ENCODE measurements at regions not wholly inside any gene's neighbourhood (a gene's known extent, or its start where the extent isn't known, plus 50 kb on each side); places are given as distances from the start of the nearest gene placed in this dataset.
A peak's percentile ranks its signal among the peaks of the same experiment; 100 is the strongest.

DNA sequence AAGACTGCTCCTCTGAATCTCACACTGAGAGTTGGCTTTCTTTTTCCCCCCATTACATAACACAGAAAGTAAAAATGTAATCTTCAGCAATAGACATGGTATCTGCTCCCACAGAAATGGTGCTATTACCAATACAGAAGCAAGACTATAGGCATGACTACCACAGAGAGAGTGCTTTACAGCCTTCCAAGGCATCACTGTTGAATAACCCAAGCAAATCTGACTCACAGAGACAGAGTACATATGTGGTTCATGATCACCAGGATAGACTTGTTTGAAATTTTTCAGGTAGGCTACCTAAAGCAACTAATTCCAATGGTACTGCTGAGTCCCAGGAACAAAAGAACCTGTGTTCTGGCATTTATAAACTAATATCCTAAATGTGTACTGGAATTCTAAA lies 1373.4 kb upstream of the C9orf72 start:
- H3K27ac ChIP-seq: no peak overlapping the region
- CTCF ChIA-PET: no interaction called here
- no peak for DNase-seq (ENCODE audit: low spot score)
- TF ChIP-seq, protein P1, sequence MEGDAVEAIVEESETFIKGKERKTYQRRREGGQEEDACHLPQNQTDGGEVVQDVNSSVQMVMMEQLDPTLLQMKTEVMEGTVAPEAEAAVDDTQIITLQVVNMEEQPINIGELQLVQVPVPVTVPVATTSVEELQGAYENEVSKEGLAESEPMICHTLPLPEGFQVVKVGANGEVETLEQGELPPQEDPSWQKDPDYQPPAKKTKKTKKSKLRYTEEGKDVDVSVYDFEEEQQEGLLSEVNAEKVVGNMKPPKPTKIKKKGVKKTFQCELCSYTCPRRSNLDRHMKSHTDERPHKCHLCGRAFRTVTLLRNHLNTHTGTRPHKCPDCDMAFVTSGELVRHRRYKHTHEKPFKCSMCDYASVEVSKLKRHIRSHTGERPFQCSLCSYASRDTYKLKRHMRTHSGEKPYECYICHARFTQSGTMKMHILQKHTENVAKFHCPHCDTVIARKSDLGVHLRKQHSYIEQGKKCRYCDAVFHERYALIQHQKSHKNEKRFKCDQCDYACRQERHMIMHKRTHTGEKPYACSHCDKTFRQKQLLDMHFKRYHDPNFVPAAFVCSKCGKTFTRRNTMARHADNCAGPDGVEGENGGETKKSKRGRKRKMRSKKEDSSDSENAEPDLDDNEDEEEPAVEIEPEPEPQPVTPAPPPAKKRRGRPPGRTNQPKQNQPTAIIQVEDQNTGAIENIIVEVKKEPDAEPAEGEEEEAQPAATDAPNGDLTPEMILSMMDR (conservative IDR thresholded peaks at IDR 0.05; ENCODE audit: low read depth): no peak
- POLR2A ChIA-PET (ENCODE audit: low non-redundant PET): no interaction called here

- no peak for DNase-seq (ENCODE audit: low spot score)
- ChIA-PET CTCF (interaction anchor here (0.5 to 0.6 kb wide), 2 partner anchors 253 to 695 kb away, joined by 3 to 5 read pairs; no protein-coding TSS in a partner anchor), POLR2A (ENCODE audit: low non-redundant PET) (no interaction called here)
- H3K27ac ChIP-seq: no peak overlapping the region
- TF ChIP-seq, protein P1 (conservative IDR thresholded peaks at IDR 0.05; ENCODE audit: low read depth): peak; percentile 27; the same call in 1 of the 2 replicates
Measured at GRCh38 chr9:28951945-28952344, 1378.7 kb upstream of the C9orf72 start.

- POLR2A ChIA-PET (ENCODE audit: low non-redundant PET): no interaction called here
- no peak overlapping the region for H3K27ac ChIP-seq
- DNase-seq (ENCODE audit: low spot score): no peak
- TF ChIP-seq, protein P1 (conservative IDR thresholded peaks at IDR 0.05; ENCODE audit: low read depth): no peak
- CTCF ChIA-PET: interaction anchor here (0.6 kb wide), 1 partner anchor 28 kb away, joined by 3 read pairs; no protein-coding TSS in a partner anchor
Measured at GRCh38 chr9:28956116-28956880, 1383.0 kb upstream of the C9orf72 start.

GRCh38 chr9:28960602-28961001 lies 1387.3 kb upstream of the C9orf72 start:
- no peak overlapping the region for H3K27ac ChIP-seq
- DNase-seq (ENCODE audit: low spot score): no peak
- CTCF ChIA-PET: no interaction called here
- TF ChIP-seq, protein P1 (conservative IDR thresholded peaks at IDR 0.05; ENCODE audit: low read depth): no peak
- POLR2A ChIA-PET (ENCODE audit: low non-redundant PET): no interaction called here

- no peak for DNase-seq (ENCODE audit: low spot score)
- no peak overlapping the region for H3K27ac ChIP-seq
- CTCF ChIA-PET: interaction anchor here (0.6 kb wide), 1 partner anchor 87 kb away, joined by 3 read pairs; no protein-coding TSS in a partner anchor
- POLR2A ChIA-PET (ENCODE audit: low non-redundant PET): no interaction called here
- TF ChIP-seq, protein P1 (conservative IDR thresholded peaks at IDR 0.05; ENCODE audit: low read depth): no peak
Measured at GRCh38 chr9:28961623-28962022, 1388.3 kb upstream of the C9orf72 start.

DNA sequence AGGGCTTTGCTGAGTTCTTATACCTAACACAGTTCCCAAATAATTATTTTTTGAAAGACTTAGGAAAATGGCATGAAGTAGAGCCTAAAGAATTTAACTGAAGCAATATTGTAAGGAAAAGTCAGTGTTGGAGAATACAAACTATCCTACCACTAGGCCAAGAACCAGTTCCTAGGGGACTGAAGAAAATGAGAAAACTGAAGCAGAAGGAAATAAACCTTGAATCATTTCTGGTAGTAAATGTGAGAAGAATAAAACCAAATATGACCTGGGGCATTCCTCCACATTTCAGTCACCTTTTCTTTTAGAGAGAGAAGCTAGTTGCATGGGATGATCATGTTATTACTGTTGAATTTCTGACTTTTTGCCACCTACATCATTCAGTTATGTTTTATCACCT lies 1393.9 kb upstream of the C9orf72 start:
- POLR2A ChIA-PET (ENCODE audit: low non-redundant PET): no interaction called here
- no peak for DNase-seq (ENCODE audit: low spot score)
- H3K27ac ChIP-seq: no peak overlapping the region
- CTCF ChIA-PET: interaction anchor here (0.6 kb wide), 1 partner anchor 1871 kb away, joined by 4 read pairs; no protein-coding TSS in a partner anchor
- TF ChIP-seq, protein P1 (conservative IDR thresholded peaks at IDR 0.05; ENCODE audit: low read depth): no peak

Measured in RWPE1 (cell line).